OCI-LY7 (cell line): ENCODE measurements at regions not wholly inside any gene's neighbourhood (a gene's known extent, or its start where the extent isn't known, plus 50 kb on each side); places are given as distances from the start of the nearest gene placed in this dataset.

Experiments used
- BruUV-seq: library from RNA; stranded (reverse); fragments of 400-500 nt; replicated peaks from 2 replicates; lab custom pipeline; 2021; lab: Mats Ljungman, UMichigan
- CTCF ChIA-PET: fragments of 300-600 bp; sonication (Branson Sonifier 250); formaldehyde crosslinking; loops from one replicate; lab custom pipeline; 2022; ENCODE audit warnings: antibody characterized with exemption; ENCODE audit not compliant: unreplicated experiment; lab: Charles Lee
- POLR2A ChIA-PET: fragments of 300-600 bp; sonication (Branson Sonifier 250); formaldehyde crosslinking; loops from one replicate; lab custom pipeline; 2022; ENCODE audit warnings: antibody characterized with exemption; lab: Charles Lee
- DNase-seq: peaks from one replicate; pipeline ENCODE4 v3.0.0-alpha.2; 2015; ENCODE audit warnings: low spot score
- H2AFZ ChIP-seq: fragments of 200-600 bp; sonication (generic), shearing (Covaris generic); 2 replicates; pipeline ENCODE4 v1.6.1; 2014; ENCODE audit warnings: mild to moderate bottlenecking, antibody characterized with exemption, low read length, moderate library complexity
- H3K27ac ChIP-seq: fragments of 200-600 bp; sonication (generic); 2 replicates; pipeline ENCODE4 v1.5.1; 2014; ENCODE audit warnings: mixed run types, low read depth, mild to moderate bottlenecking, moderate library complexity, low read length, inconsistent platforms; ENCODE audit not compliant: poor library complexity, severe bottlenecking
- H3K36me3 ChIP-seq: fragments of 200-600 bp; sonication (generic); 2 replicates; pipeline ENCODE4 v1.6.1; 2014; ENCODE audit warnings: mild to moderate bottlenecking, antibody characterized with exemption, low read length, moderate library complexity, mixed read lengths; ENCODE audit not compliant: insufficient read depth
- H3K4me1 ChIP-seq: fragments of 200-600 bp; sonication (generic); 2 replicates; pipeline ENCODE4 v1.5.1; 2014; ENCODE audit warnings: mild to moderate bottlenecking, low read length; ENCODE audit not compliant: insufficient read depth, poor library complexity, severe bottlenecking
- H3K4me2 ChIP-seq: fragments of 200-600 bp; sonication (generic); 2 replicates; pipeline ENCODE4 v1.6.1; 2014; ENCODE audit warnings: mild to moderate bottlenecking, low read length
- H3K4me3 ChIP-seq: fragments of 200-600 bp; sonication (generic); 2 replicates; pipeline ENCODE4 v1.5.1; 2014; ENCODE audit warnings: mild to moderate bottlenecking, low read depth, low read length; ENCODE audit not compliant: poor library complexity, severe bottlenecking
- H3K79me2 ChIP-seq: fragments of 200-600 bp; sonication (generic); 2 replicates; pipeline ENCODE4 v1.6.1; 2016; ENCODE audit warnings: low read depth, mild to moderate bottlenecking, low read length, moderate library complexity, mixed read lengths; ENCODE audit not compliant: insufficient read depth
- H3K9me2 ChIP-seq: fragments of 200-600 bp; sonication (generic); 2 replicates; pipeline ENCODE4 v1.6.1; 2016; ENCODE audit warnings: mild to moderate bottlenecking, low read length, mixed read lengths; ENCODE audit not compliant: insufficient read depth
- H3K9me3 ChIP-seq: fragments of 200-600 bp; sonication (generic); 2 replicates; pipeline ENCODE4 v1.6.1; 2014; ENCODE audit warnings: mild to moderate bottlenecking, mixed run types, low read length, mixed read lengths
- H4K20me1 ChIP-seq: fragments of 200-600 bp; sonication (generic); 2 replicates; pipeline ENCODE4 v1.6.1; 2014; ENCODE audit warnings: mild to moderate bottlenecking, antibody characterized with exemption, low read length, moderate library complexity, mixed read lengths; ENCODE audit not compliant: insufficient read depth
- EZH2phosphoT487 ChIP-seq: fragments of 200-600 bp; sonication (generic); IDR thresholded peaks from 2 replicates; pipeline ENCODE4 v1.6.1; 2018; ENCODE audit warnings: low read depth, borderline replicate concordance, mild to moderate bottlenecking, mixed run types, antibody characterized with exemption, low read length, moderate library complexity, mixed read lengths
- intact Hi-C: fragments of 100-400 bp; cut with micrococcal nuclease; formaldehyde crosslinking; loops from one replicate; pipeline ENCODE4 v1.10.0; 2022; ENCODE audit not compliant: unreplicated experiment
- TF ChIP-seq, protein P1 (sequence below): fragments of 200-600 bp; sonication (generic); conservative IDR thresholded peaks from 2 replicates; pipeline ENCODE4 v1.5.1; 2014; ENCODE audit warnings: mild to moderate bottlenecking, antibody characterized with exemption, low read length, moderate library complexity, mixed read lengths

DNA sequence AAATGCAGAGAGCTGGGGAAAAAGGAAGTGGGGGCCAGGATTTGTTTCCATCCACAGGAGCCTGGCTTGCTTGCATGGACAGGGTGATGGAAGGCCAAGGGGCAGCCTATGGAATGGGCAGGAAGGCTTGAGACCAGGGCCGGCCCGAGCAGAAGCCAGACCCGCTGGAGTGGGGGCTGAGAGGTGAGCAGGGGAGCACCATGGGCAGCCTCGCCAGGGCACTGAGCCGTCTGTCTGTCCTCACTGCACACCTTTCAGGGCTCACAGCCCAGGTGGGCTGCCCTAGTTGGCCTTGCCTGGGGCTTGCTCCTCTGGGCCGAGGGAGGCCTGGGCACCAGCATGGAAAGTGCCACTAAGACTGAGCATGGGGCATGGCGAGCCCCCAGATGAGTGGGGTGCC lies 58.6 kb upstream of the CNOT6 start:
- H3K4me3 ChIP-seq: no peak overlapping the region
- no peak overlapping the region for H2AFZ ChIP-seq
- no peaks in the 10 kb centered on the region for H4K20me1 ChIP-seq
- H3K27ac ChIP-seq: no peak overlapping the region
- ChIA-PET POLR2A (no interaction called here), CTCF (no interaction called here)
- H3K79me2 ChIP-seq: no peaks in the 10 kb centered on the region
- H3K9me3 ChIP-seq: no peaks in the 10 kb centered on the region
- no peaks in the 10 kb centered on the region for H3K36me3 ChIP-seq
- no peak overlapping the region for H3K4me2 ChIP-seq
- H3K4me1 ChIP-seq: no peaks in the 10 kb centered on the region
- TF ChIP-seq EZH2phosphoT487: no peak
- TF ChIP-seq, protein P1, sequence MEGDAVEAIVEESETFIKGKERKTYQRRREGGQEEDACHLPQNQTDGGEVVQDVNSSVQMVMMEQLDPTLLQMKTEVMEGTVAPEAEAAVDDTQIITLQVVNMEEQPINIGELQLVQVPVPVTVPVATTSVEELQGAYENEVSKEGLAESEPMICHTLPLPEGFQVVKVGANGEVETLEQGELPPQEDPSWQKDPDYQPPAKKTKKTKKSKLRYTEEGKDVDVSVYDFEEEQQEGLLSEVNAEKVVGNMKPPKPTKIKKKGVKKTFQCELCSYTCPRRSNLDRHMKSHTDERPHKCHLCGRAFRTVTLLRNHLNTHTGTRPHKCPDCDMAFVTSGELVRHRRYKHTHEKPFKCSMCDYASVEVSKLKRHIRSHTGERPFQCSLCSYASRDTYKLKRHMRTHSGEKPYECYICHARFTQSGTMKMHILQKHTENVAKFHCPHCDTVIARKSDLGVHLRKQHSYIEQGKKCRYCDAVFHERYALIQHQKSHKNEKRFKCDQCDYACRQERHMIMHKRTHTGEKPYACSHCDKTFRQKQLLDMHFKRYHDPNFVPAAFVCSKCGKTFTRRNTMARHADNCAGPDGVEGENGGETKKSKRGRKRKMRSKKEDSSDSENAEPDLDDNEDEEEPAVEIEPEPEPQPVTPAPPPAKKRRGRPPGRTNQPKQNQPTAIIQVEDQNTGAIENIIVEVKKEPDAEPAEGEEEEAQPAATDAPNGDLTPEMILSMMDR: no peak
- intact Hi-C loops: no loop called here
- BruUV-seq: no TSS peak
- no peak for DNase-seq
- no peaks in the 10 kb centered on the region for H3K9me2 ChIP-seq

DNA sequence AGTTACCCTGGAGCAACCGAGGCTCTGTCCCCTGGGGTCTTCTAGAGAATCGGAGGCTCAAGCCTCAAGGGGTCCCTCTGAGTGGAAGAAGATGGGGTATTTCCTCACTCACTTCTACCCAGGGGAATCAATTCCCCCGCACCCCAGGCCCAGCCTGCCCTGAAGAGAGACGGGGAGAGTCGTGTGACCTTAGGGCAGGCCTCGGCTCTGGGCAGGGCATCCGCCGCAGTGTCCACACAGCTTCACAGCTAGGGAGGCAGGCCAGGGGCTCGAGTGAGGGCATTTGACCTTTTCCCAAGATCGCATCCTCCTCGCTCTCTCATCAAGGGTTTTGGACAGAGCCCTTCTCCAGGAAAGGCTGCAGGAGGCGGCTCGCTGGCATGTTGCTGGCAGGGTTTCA lies 57.9 kb upstream of the CNOT6 start:
- intact Hi-C loops: no loop called here
- CTCF ChIA-PET: no interaction called here
- no peak overlapping the region for H2AFZ ChIP-seq
- H3K27ac ChIP-seq: no peak overlapping the region
- H3K36me3 ChIP-seq: no peaks in the 10 kb centered on the region
- no peaks in the 10 kb centered on the region for H3K9me2 ChIP-seq
- no peak for DNase-seq
- H3K4me3 ChIP-seq: no peak overlapping the region
- BruUV-seq: no TSS peak
- no peak overlapping the region for H3K4me2 ChIP-seq
- TF ChIP-seq EZH2phosphoT487: no peak
- TF ChIP-seq, protein P1: no peak
- H4K20me1 ChIP-seq: no peaks in the 10 kb centered on the region
- H3K4me1 ChIP-seq: no peaks in the 10 kb centered on the region
- POLR2A ChIA-PET: no interaction called here
- H3K9me3 ChIP-seq: no peaks in the 10 kb centered on the region
- no peaks in the 10 kb centered on the region for H3K79me2 ChIP-seq

- ChIA-PET POLR2A (no interaction called here), CTCF (no interaction called here)
- no TSS peak for BruUV-seq
- DNase-seq: no peak
- intact Hi-C loops: no loop called here
- Histone ChIP-seq H3K79me2 (no peaks in the 10 kb centered on the region), H3K4me3 (no peak overlapping the region), H3K27ac (no peak overlapping the region), H4K20me1 (no peaks in the 10 kb centered on the region), H3K9me3 (no peaks in the 10 kb centered on the region), H2AFZ (no peak overlapping the region), H3K4me2 (no peak overlapping the region), H3K4me1 (no peaks in the 10 kb centered on the region), H3K9me2 (no peaks in the 10 kb centered on the region), H3K36me3 (no peaks in the 10 kb centered on the region)
- TF ChIP-seq, protein P1: no peak
- TF ChIP-seq EZH2phosphoT487: no peak
Observed at GRCh38 chr5:180436936-180437335, 57.2 kb upstream of the CNOT6 start.
